ENCODE measurements at regions not wholly inside any gene's neighbourhood (a gene's known extent, or its start where the extent isn't known, plus 50 kb on each side); places are given as distances from the start of the nearest gene placed in this dataset.

DNA sequence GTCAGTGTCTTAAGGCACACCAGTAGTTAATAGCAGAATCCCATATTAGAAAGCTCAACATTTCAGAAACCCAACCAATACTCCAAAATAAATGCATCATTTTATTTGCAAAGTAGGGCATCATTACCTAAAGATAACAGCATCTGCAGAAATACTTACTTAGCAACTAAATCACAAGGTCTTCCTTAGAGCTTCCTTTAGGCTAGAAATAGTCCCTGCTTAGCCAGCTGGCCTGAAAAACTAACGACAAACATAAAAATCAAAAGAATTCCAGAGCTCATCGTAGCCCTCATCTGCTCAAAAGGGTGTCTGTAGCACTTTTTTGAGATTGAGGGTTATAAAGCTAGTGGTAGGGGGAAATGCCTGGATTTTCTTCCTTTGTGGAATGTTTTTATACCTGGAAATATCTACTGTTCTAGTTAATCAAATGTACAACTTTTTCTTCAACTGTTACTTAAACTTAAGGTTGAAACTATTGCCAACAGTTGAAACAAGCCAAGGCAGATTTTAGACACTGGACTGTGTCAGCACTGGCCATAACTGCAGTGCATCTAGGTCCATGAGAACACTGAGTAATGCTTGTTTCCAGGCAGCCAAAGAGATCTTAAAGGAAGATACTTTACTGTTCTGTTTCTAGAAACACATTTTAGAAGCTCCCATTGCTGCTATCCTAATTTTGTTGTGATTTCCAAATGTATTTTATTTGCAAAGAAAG lies 129.4 kb upstream of the RASA1 start:
- TF ChIP-seq, protein P1, sequence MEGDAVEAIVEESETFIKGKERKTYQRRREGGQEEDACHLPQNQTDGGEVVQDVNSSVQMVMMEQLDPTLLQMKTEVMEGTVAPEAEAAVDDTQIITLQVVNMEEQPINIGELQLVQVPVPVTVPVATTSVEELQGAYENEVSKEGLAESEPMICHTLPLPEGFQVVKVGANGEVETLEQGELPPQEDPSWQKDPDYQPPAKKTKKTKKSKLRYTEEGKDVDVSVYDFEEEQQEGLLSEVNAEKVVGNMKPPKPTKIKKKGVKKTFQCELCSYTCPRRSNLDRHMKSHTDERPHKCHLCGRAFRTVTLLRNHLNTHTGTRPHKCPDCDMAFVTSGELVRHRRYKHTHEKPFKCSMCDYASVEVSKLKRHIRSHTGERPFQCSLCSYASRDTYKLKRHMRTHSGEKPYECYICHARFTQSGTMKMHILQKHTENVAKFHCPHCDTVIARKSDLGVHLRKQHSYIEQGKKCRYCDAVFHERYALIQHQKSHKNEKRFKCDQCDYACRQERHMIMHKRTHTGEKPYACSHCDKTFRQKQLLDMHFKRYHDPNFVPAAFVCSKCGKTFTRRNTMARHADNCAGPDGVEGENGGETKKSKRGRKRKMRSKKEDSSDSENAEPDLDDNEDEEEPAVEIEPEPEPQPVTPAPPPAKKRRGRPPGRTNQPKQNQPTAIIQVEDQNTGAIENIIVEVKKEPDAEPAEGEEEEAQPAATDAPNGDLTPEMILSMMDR (IDR thresholded peaks at IDR 0.05) = no peak
- TF ChIP-seq EZH2 (IDR thresholded peaks at IDR 0.05) = no peak
